IMR-90 (cell line): ENCODE measurements at regions not wholly inside any gene's neighbourhood (a gene's known extent, or its start where the extent isn't known, plus 50 kb on each side); places are given as distances from the start of the nearest gene placed in this dataset.

Source experiments
- ATAC-seq: fragments of 200-7000 bp; cut with Tn5 transposase; 2 replicates; pipeline ENCODE4 v1.9.1; 2020; ENCODE audit warnings: low read depth, mild to moderate bottlenecking, moderate library complexity
- BruUV-seq: library from RNA; stranded (reverse); fragments of 400-500 nt; replicated peaks from 2 replicates; lab custom pipeline; 2021; lab: Mats Ljungman, UMichigan
- CTCF ChIA-PET: fragments of 300-600 bp; formaldehyde crosslinking; extraction: SDS; loops from one replicate; lab custom pipeline; 2021; ENCODE audit warnings: antibody characterized with exemption; lab: Yijun Ruan, JAX
- POLR2A ChIA-PET: fragments of 300-600 bp; sonication (Branson Sonifier 250); formaldehyde crosslinking; loops from one replicate; lab custom pipeline; 2022; ENCODE audit warnings: antibody characterized with exemption; ENCODE audit not compliant: unreplicated experiment; lab: Charles Lee
- DNase-seq: peaks from one replicate; pipeline ENCODE4 v3.0.0; 2013
- H2AFZ ChIP-seq: replicated peaks from 2 replicates; pipeline ENCODE3; 2013; ENCODE audit warnings: low read length, mild to moderate bottlenecking; ENCODE audit not compliant: poor library complexity
- H2AK5ac ChIP-seq: 2 replicates; pipeline ENCODE4 v1.6.1; 2013; ENCODE audit warnings: low read depth, low read length, inconsistent platforms
- H2AK9ac ChIP-seq: replicated peaks from 2 replicates; pipeline ENCODE3; 2013; ENCODE audit warnings: mild to moderate bottlenecking, low read depth, low read length, moderate library complexity; ENCODE audit not compliant: poor library complexity
- H2BK120ac ChIP-seq: 2 replicates; pipeline ENCODE4 v1.6.1; 2013; ENCODE audit warnings: low read depth, low read length, inconsistent platforms
- H2BK15ac ChIP-seq: 3 replicates; pipeline ENCODE4 v1.6.1; 2013; ENCODE audit warnings: low read depth, low read length, inconsistent platforms
- H2BK20ac ChIP-seq: 2 replicates; pipeline ENCODE4 v1.6.1; 2013; ENCODE audit warnings: low read depth, mild to moderate bottlenecking, inconsistent platforms, low read length, moderate library complexity
- H2BK5ac ChIP-seq: 2 replicates; pipeline ENCODE4 v1.6.1; 2013; ENCODE audit warnings: mild to moderate bottlenecking, low read depth, low read length, inconsistent platforms; ENCODE audit not compliant: poor library complexity, severe bottlenecking
- H3K14ac ChIP-seq: replicated peaks from 2 replicates; pipeline ENCODE4 v1.6.1; 2013; ENCODE audit warnings: low read depth, low read length, inconsistent platforms
- H3K18ac ChIP-seq: 2 replicates; pipeline ENCODE4 v1.6.1; 2013; ENCODE audit warnings: low read depth, low read length, control low read depth
- H3K23ac ChIP-seq: 2 replicates; pipeline ENCODE4 v1.6.1; 2013; ENCODE audit warnings: low read depth, low read length, inconsistent platforms
- H3K27ac ChIP-seq: 2 replicates; pipeline ENCODE4 v1.5.1; 2013; ENCODE audit warnings: mild to moderate bottlenecking, control low read depth, low read length; ENCODE audit not compliant: insufficient read depth
- H3K27me3 ChIP-seq: 2 replicates; pipeline ENCODE4 v1.6.1; 2013; ENCODE audit warnings: low read length; ENCODE audit not compliant: control insufficient read depth, insufficient read depth
- H3K36me3 ChIP-seq: 2 replicates; pipeline ENCODE4 v1.6.1; 2013; ENCODE audit warnings: low read length, mixed read lengths; ENCODE audit not compliant: control insufficient read depth, insufficient read depth
- H3K4ac ChIP-seq: 2 replicates; pipeline ENCODE4 v1.6.1; 2013; ENCODE audit warnings: low read depth, low read length, inconsistent platforms
- H3K4me1 ChIP-seq: 2 replicates; pipeline ENCODE4 v1.6.1; 2013; ENCODE audit warnings: low read length, mixed read lengths; ENCODE audit not compliant: control insufficient read depth, insufficient read depth
- H3K4me2 ChIP-seq: 2 replicates; pipeline ENCODE4 v1.6.1; 2013; ENCODE audit warnings: low read depth, mild to moderate bottlenecking, control low read depth, low read length, moderate library complexity
- H3K4me3 ChIP-seq: 2 replicates; pipeline ENCODE4 v1.5.1; 2013; ENCODE audit warnings: low read depth, mild to moderate bottlenecking, control low read depth, low read length, moderate library complexity; ENCODE audit not compliant: insufficient read depth
- H3K56ac ChIP-seq: 2 replicates; pipeline ENCODE4 v1.6.1; 2013; ENCODE audit warnings: low read length, inconsistent platforms; ENCODE audit not compliant: insufficient read depth; ENCODE audit errors: extremely low read depth
- H3K79me1 ChIP-seq, 2 experiments: 2 replicates each; pipeline ENCODE4 v1.6.1; 2013; ENCODE audit warnings: low read length in 2 of 2, inconsistent platforms in 1 of 2, low read depth in 1 of 2
- H3K9ac ChIP-seq: 2 replicates; pipeline ENCODE4 v1.6.1; 2013; ENCODE audit warnings: low read depth, low read length, control low read depth
- H3K9me1 ChIP-seq: 2 replicates; pipeline ENCODE4 v1.6.1; 2013; ENCODE audit warnings: low read length, inconsistent platforms; ENCODE audit not compliant: insufficient read depth
- H3K9me3 ChIP-seq: 2 replicates; pipeline ENCODE4 v1.6.1; 2013; ENCODE audit warnings: low read length; ENCODE audit not compliant: control insufficient read depth, insufficient read depth
- H4K20me1 ChIP-seq: 2 replicates; pipeline ENCODE4 v1.6.1; 2013; ENCODE audit warnings: low read length, inconsistent platforms; ENCODE audit not compliant: insufficient read depth
- H4K5ac ChIP-seq: 2 replicates; pipeline ENCODE4 v1.6.1; 2013; ENCODE audit warnings: mild to moderate bottlenecking, low read depth, low read length, control low read depth
- H4K8ac ChIP-seq, 2 experiments: 2 replicates each; pipeline ENCODE4 v1.6.1; 2013; ENCODE audit warnings: low read depth in 2 of 2, low read length in 2 of 2, control low read depth in 1 of 2, inconsistent platforms in 1 of 2
- H4K91ac ChIP-seq: 2 replicates; pipeline ENCODE4 v1.6.1; 2013; ENCODE audit warnings: low read depth, low read length, inconsistent platforms; ENCODE audit not compliant: insufficient read depth
- BHLHE40 ChIP-seq: fragments of 150-350 bp; IDR thresholded peaks from 2 replicates; pipeline ENCODE4 v1.6.1; 2016; ENCODE audit warnings: mild to moderate bottlenecking, low read depth, low read length
- CEBPB ChIP-seq: IDR thresholded peaks from 2 replicates; pipeline ENCODE4 v1.6.1; 2012; ENCODE audit warnings: low read depth, low read length, improper control_type of control experiment
- CHD1 ChIP-seq: IDR thresholded peaks from 2 replicates; pipeline ENCODE4 v1.6.1; 2012; ENCODE audit warnings: low read depth, low read length, improper control_type of control experiment
- CTCF ChIP-seq: conservative IDR thresholded peaks from 2 replicates; pipeline ENCODE4 v1.5.1; 2012; ENCODE audit warnings: mild to moderate bottlenecking, low read depth, low read length, improper control_type of control experiment
- ELK1 ChIP-seq: fragments of 150-350 bp; IDR thresholded peaks from 2 replicates; pipeline ENCODE4 v1.6.1; 2016; ENCODE audit warnings: low read depth, mild to moderate bottlenecking, low read length, moderate library complexity, borderline replicate concordance
- FOS ChIP-seq: fragments of 150-350 bp; IDR thresholded peaks from 2 replicates; pipeline ENCODE4 v1.6.1; 2016; ENCODE audit warnings: low read depth, low read length
- MAFK ChIP-seq: IDR thresholded peaks from 2 replicates; pipeline ENCODE4 v1.6.1; 2012; ENCODE audit warnings: low read depth, low read length, improper control_type of control experiment
- MAZ ChIP-seq: IDR thresholded peaks from 2 replicates; pipeline ENCODE4 v1.6.1; 2012; ENCODE audit warnings: low read depth, mild to moderate bottlenecking, low read length, improper control_type of control experiment, moderate library complexity, borderline replicate concordance
- MXI1 ChIP-seq: IDR thresholded peaks from 2 replicates; pipeline ENCODE4 v1.6.1; 2012; ENCODE audit warnings: low read depth, mild to moderate bottlenecking, low read length, moderate library complexity, borderline replicate concordance
- NFE2L2 ChIP-seq: fragments of 150-350 bp; IDR thresholded peaks from 2 replicates; pipeline ENCODE4 v1.6.1; 2016; ENCODE audit warnings: low read depth, mild to moderate bottlenecking, low read length
- POLR2A ChIP-seq: IDR thresholded peaks from 2 replicates; pipeline ENCODE4 v1.6.1; 2012; ENCODE audit warnings: mild to moderate bottlenecking, low read depth, low read length
- RAD21 ChIP-seq: IDR thresholded peaks from 2 replicates; pipeline ENCODE4 v1.6.1; 2012; ENCODE audit warnings: low read length, improper control_type of control experiment
- RCOR1 ChIP-seq: IDR thresholded peaks from 2 replicates; pipeline ENCODE4 v1.6.1; 2012; ENCODE audit warnings: mild to moderate bottlenecking, low read length, improper control_type of control experiment; ENCODE audit not compliant: insufficient replicate concordance
- RFX5 ChIP-seq: IDR thresholded peaks from 2 replicates; pipeline ENCODE4 v1.8.0; 2012; ENCODE audit warnings: low read depth, mild to moderate bottlenecking, low read length, moderate library complexity
- SMC3 ChIP-seq: fragments of 150-350 bp; IDR thresholded peaks from 2 replicates; pipeline ENCODE4 v1.6.1; 2016; ENCODE audit warnings: low read depth, mild to moderate bottlenecking, antibody characterized with exemption, low read length, moderate library complexity
- USF2 ChIP-seq: fragments of 150-350 bp; IDR thresholded peaks from 2 replicates; pipeline ENCODE4 v1.6.1; 2017; ENCODE audit warnings: mild to moderate bottlenecking, antibody characterized with exemption, low read length, low read depth
- WGBS, 2 experiments: methylation state at CpG; one replicate each; pipeline versions ENCODE4 v1.1.5 to v1.1.7; 2013; ENCODE audit warnings: missing lambda C conversion rate in 2 of 2; ENCODE audit not compliant: insufficient read length in 1 of 2; ENCODE audit errors: extremely low coverage in 2 of 2; 5-methylcytosine and 5-hydroxymethylcytosine counted together
- dilution Hi-C: fragments of 300-500 bp; cut with HindIII; formaldehyde crosslinking; loops from one replicate; pipeline ENCODE4 v1.14.3; 2018; ENCODE audit warnings: low sequenced_read_pairs; ENCODE audit not compliant: unreplicated experiment
- in situ Hi-C: fragments of 300-500 bp; cut with MboI; formaldehyde crosslinking; loops from 3 replicates; pipeline ENCODE4 v1.14.3; 2019; ENCODE audit warnings: low sequenced_read_pairs, inconsistent platforms, mixed read lengths
- intact Hi-C: fragments of 100-400 bp; cut with micrococcal nuclease; formaldehyde crosslinking; loops from 2 replicates; pipeline ENCODE4 v1.10.0; 2022

GRCh38 chr1:98025858-98026257, 105.0 kb upstream of the DPYD start:
- Histone ChIP-seq H2BK20ac (no peak overlapping the region), H4K5ac (no peak overlapping the region), H2AK9ac (no peak overlapping the region), H3K56ac (no peak overlapping the region), H4K91ac (no peak overlapping the region), H2BK5ac (no peak overlapping the region), H2AFZ (no peak overlapping the region), H3K4me3 (no peak overlapping the region), H3K23ac (no peak overlapping the region), H3K4ac (no peak overlapping the region), H2BK120ac (no peak overlapping the region), H3K36me3 (no peaks in the 10 kb centered on the region), H3K4me1 (no peaks in the 10 kb centered on the region), H3K18ac (no peak overlapping the region), H3K9ac (no peak overlapping the region), H4K20me1 (no peaks in the 10 kb centered on the region), H4K8ac (no peak overlapping the region), H3K14ac (no peak overlapping the region), H3K27me3 (no peaks in the 10 kb centered on the region), H3K9me1 (no peaks in the 10 kb centered on the region), H2BK15ac (no peak overlapping the region), H3K9me3 (no peaks in the 10 kb centered on the region), H2AK5ac (no peak overlapping the region), H3K27ac (no peak overlapping the region), H3K4me2 (no peak overlapping the region), H3K79me1 (peaks cover 3 to 8% of the 10 kb centered on the region in 2 experiments; a peak in 2 of 4 replicates)
- dilution Hi-C loops (no loop called here), in situ Hi-C loops (no loop called here), intact Hi-C loops (no loop called here)
- ATAC-seq (no peak), DNase-seq (no peak)
- CTCF ChIA-PET = no interaction called here
- POLR2A ChIA-PET = no interaction called here
- no peak for TF ChIP-seq MXI1
- no peak for TF ChIP-seq CTCF
- no peak for TF ChIP-seq MAFK
- no peak for TF ChIP-seq CEBPB
- no peak for TF ChIP-seq SMC3
- no peak for TF ChIP-seq CHD1
- no peak for TF ChIP-seq NFE2L2
- TF ChIP-seq RFX5 = no peak
- TF ChIP-seq USF2 = no peak
- TF ChIP-seq RAD21 = no peak
- no peak for TF ChIP-seq ELK1
- no peak for TF ChIP-seq RCOR1
- no peak for TF ChIP-seq FOS
- TF ChIP-seq BHLHE40 = no peak
- TF ChIP-seq MAZ = no peak
- no peak for TF ChIP-seq POLR2A
- BruUV-seq = no TSS peak
- WGBS, 2 experiments = no CpG with 5 or more reads among the region's 3 CpGs
